ENCODE measurements at regions not wholly inside any gene's neighbourhood (a gene's known extent, or its start where the extent isn't known, plus 50 kb on each side); places are given as distances from the start of the nearest gene placed in this dataset. TPM values are rescaled to one million over a fixed set of nuclear protein-coding genes. Genes with fewer than 3 reads are reported as not detected.

Small RNAs in the stretch of these regions (small RNA-seq; reads per million reads assigned to genes)
- gene AL662814.1, result not detected

Measured in GM12878 (cell line).